GM21515 (cell line): ENCODE measurements at regions not wholly inside any gene's neighbourhood (a gene's known extent, or its start where the extent isn't known, plus 50 kb on each side); places are given as distances from the start of the nearest gene placed in this dataset.

Experiments
- ATAC-seq: cut with Tn5 transposase; IDR thresholded peaks from one replicate; pipeline ENCODE4 v1.9.1; 2021; ENCODE audit not compliant: unreplicated experiment

- ATAC-seq: no peak
Observed at GRCh38 chr2:126792993-126793392, 105.7 kb upstream of the TEX51 start.

DNA sequence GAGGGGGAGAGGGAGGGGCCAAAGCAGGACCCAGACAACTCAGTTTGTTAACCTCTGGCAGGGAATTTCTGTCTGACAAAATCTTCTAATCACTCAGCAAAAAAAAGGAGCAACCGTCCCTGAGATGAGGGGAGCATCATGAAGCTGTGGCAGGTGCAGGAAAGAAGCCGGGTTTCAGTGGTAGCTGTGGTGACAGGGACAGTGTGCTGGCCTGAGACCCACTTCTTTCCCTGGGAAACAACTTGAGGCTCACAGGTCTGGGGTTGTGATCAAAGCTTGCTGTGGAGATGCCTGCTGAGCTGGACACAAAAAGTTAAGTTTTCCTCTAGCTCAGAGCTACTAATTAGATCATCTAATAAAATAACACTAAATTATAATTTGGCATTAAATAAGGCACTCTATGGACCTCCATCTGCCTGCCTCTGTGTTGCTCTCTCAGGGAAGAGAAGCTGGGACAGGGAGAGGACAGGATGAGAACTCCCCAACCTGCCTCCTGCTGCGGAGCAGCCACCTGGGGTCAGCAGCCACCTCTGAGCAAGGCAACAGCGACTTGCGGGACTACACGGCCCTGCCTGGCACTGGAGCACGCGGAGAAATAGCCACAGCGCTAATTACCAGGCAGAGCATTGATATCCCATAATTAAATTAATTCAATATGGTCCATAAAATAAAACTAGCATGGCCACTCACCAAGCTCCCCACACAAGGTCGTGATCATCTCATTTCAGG, 104.6 kb upstream of the TEX51 start:
- ATAC-seq: no peak

DNA sequence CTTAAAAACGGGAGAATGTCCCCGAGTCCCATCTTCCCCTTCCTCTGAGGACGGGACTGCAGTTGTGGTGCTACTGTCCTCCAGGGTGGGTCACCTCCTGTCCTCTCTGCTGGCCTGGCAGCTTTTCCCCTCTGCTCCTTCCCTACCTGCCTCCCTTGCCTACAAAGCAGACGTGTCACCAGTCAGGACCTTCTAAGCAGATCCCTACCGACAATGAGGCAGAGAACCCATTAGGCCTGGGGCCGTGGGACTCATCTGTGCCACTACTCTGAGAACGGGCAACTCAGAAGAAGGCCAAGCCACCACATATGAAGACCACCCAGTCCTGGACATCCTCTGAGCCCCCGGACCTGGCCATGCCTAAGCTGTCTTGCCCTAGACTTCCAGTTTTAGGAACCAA, 103.0 kb upstream of the TEX51 start:
- no peak for ATAC-seq

DNA sequence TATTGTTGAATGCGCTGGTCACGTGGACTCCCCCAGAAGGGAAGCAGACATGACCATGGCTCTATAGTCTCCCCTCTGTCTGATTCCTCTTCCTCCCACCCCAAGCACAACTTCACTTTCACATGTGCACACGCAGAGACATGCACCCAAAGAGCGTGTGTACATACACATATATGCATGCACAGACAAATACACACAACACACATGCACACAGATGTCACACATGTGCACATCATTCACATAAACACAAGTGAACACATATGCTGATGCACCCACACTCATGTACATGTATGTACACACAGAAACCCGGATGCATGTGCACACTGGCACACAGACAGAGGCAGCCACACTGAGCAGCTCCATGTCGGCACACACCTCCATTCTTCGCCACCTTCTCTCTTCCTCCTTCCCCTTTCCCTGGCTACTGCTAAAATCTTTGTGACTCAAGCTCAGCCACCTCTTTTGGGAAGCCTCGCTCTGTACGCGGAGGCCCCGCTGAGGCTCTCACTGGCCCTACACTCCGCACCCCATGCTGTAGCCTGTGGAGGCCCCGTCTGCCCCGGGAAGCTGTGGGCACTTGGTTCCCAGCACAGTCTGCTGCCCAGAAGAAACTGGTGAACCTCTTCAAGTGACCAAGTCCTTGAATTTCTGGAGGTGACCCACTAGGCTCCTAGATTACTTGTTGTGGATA, 101.6 kb upstream of the TEX51 start:
- ATAC-seq: no peak

- ATAC-seq: no peak
Observed at GRCh38 chr2:126797622-126798275, 100.9 kb upstream of the TEX51 start.

GRCh38 chr2:126798276-126799140, 100.2 kb upstream of the TEX51 start:
- no peak for ATAC-seq

DNA sequence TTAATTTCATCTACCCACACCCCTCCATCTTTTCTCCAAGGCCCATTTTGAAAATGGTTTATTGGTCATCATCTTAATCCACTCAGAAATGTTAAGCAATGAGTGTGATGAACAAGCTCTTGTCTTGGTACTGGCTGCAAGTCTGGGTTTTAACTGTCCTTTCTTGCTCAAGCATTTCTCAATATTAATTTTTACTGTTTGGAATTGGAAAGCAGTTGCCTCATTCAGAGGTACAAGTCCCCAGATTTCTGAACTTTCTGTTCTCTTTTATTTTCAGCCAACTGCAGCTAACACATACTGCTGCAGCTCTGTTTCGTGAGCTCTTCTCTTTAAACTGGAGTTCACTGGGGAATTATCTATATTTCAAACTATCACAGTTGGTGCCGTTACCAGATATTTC, 99.4 kb upstream of the TEX51 start:
- no peak for ATAC-seq

DNA sequence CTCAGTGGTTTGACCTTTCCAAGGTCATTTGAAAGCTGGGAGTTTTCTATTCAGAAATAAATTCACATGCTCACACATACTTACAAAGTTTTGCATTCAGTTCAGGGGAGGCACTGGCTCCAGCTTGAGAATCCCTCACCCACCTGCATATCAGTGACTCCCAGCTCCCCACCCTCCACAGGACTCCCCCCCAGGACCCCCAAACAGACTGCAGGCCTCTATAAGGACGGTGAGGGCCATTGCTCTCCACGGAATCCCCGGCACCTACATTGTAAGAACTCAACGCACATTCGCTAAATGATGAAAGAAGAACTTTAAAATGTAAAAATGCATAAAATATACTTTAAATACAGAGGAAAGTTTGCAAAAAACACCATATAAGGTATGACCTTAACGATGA, 97.2 kb upstream of the TEX51 start:
- ATAC-seq: no peak

GRCh38 chr2:126802316-126802715, 96.4 kb upstream of the TEX51 start:
- ATAC-seq: no peak

GRCh38 chr2:126802774-126803433, 95.8 kb upstream of the TEX51 start:
- no peak for ATAC-seq

DNA sequence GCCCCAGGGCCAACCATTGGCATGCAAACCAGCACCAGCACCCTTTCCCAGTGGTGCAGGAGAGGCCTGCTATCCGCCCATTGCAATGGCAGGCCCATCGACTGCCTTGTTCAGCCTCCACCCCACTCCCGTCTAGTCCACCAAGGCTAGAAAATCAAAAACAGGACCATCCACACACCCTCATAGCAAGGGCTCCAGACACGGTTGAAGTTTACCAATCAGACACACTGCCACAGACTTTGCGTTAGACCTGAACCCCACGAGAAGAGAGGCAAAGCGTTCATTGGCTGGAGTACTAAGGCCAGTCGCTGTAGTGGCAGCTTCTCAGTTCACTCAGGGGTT, 95.3 kb upstream of the TEX51 start:
- no peak for ATAC-seq

- ATAC-seq: no peak
Observed at GRCh38 chr2:126804347-126804746, 94.3 kb upstream of the TEX51 start.

DNA sequence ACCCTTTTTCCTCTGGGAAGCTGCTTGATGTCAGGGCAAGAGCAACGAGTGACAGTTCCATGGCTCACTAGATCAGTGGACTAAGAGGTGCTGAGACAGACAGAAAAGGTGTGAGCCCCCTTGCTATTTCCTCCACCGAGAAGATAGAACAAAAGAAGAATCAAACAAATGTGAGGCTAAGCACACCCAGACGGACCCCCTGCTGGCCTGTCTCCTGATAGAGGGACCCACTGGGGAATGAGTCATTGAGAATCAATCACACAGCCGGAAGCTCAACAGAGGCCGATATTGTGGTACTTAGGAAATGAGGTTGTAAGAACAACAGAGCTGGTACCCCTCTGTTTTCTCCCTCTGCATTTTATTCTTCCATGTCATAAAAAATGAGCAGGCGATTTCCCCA, 89.8 kb upstream of the TEX51 start:
- no peak for ATAC-seq

DNA sequence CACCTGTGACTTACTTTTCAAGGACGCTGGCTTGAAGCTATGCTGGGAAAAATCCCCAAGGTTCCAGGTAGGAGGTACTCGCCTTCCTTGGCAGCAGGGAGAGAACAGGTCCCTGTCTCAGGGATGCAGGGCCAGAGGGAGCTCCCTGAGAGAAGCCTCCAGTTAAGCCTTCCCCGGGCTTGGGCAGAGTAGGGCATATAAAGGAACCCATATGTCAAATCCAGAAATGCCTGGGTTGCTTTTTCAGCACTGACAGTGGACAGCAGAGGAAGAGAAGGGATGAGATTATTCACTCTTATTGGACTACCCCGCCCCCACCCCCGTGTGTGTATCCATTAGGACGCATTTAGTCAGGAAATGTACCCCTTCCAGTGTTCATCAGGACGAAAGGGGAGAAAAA, 89.3 kb upstream of the TEX51 start:
- ATAC-seq: no peak

GRCh38 chr2:126810001-126810400, 88.7 kb upstream of the TEX51 start:
- no peak for ATAC-seq

DNA sequence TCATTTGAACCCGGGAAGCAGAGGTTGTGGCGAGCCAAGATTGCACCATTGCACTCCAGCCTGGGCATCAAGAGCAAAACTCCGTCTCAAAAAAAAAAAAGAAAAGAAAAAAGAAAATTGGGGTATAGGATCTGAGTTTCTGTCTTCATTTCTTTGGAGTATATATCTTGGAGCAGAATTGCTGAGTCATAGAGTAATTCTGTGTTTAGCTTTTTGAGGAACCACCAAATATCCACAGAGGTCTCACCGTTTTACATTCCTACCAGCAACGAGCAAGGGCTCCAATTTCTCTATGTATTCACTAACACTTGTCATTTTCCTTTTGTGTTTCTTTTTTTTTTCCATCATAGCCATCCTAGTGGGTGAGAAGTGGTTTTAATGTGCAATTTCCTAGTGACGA, 87.6 kb upstream of the TEX51 start:
- ATAC-seq: no peak

GRCh38 chr2:126817172-126817571, 81.5 kb upstream of the TEX51 start:
- no peak for ATAC-seq

DNA sequence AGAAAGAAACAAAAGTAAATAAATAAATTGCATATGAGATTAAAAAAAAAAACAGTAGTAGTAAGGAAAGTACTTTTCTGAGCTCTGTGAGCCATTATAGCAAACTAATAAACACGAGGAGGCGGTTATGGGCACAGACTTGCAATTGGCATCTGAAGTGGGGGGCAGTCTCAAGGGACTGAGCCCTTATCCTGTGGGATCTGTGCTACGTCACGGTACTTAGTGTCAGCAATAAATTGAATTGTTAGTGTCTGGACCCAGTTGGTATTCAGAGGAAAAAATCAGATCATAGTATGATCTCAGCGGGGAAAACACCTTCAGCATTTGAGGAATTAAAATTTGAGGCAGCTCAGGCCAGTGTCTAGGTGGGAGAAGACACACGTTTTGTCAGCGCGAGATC, 76.6 kb upstream of the TEX51 start:
- no peak for ATAC-seq

- ATAC-seq: no peak
Observed at GRCh38 chr2:126822921-126823320, 75.8 kb upstream of the TEX51 start.

- ATAC-seq: no peak
Observed at GRCh38 chr2:126823951-126824350, 74.7 kb upstream of the TEX51 start.

DNA sequence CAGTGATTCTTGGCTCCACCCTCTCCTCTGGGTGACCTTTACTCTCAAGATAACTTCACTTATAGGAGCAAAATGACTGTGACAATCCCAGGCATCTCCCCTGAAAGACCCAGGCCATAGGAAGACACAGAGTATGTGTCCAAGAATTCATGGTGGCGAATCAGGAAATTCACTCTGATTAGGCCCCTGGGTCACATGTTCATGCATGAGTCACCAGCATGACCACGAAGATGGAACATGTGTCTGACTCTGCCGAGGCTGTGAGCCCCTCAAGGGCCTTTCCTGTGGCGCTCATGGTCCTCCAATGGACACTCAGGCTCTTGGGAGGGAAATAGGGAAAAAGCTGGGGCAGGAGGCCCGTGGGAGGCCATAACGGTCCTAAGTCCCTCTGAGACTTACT, 74.0 kb upstream of the TEX51 start:
- no peak for ATAC-seq
